Renal pelvis (tissue), 1 donor: ENCODE measurements at regions not wholly inside any gene's neighbourhood (a gene's known extent, or its start where the extent isn't known, plus 50 kb on each side); places are given as distances from the start of the nearest gene placed in this dataset.
A peak's percentile ranks its signal among the peaks of the same experiment; 100 is the strongest.
"Not testable (repeated sequence)": the region's sequence is repeated elsewhere in the genome, so short reads cannot be mapped to it uniquely, and the experiment has no call there.

Experiments
- DNase-seq: peaks from one replicate; pipeline ENCODE4 v3.0.0-alpha.2; 2013

- DNase-seq, result no peak
These were observed 92.5 kb downstream of the MMUT start for GRCh38 chr6:49370518-49370917.

- no peak for DNase-seq
These were observed 96.5 kb downstream of the MMUT start for GRCh38 chr6:49366539-49366938.

GRCh38 chr6:49348561-49348960 is 114.5 kb downstream of the MMUT start:
- no peak for DNase-seq

GRCh38 chr6:49342410-49342809 is 120.6 kb downstream of the MMUT start:
- no peak for DNase-seq

- DNase-seq, result no peak
These were observed 121.2 kb downstream of the MMUT start for GRCh38 chr6:49341869-49342268.

GRCh38 chr6:49339096-49339495 is 124.0 kb downstream of the MMUT start:
- DNase-seq, result no peak

GRCh38 chr6:49336514-49337131 is 126.4 kb downstream of the MMUT start:
- no peak for DNase-seq

GRCh38 chr6:49333345-49334125 is 129.5 kb downstream of the MMUT start:
- no peak for DNase-seq

- DNase-seq, result no peak
These were observed 130.3 kb downstream of the MMUT start for GRCh38 chr6:49332781-49333180.

- DNase-seq, result no peak
These were observed 133.9 kb downstream of the MMUT start for GRCh38 chr6:49329186-49329585.

- no peak for DNase-seq
These were observed 134.9 kb downstream of the MMUT start for GRCh38 chr6:49328051-49328744.

- DNase-seq, result no peak
These were observed 135.5 kb downstream of the MMUT start for GRCh38 chr6:49327571-49327970.

GRCh38 chr6:49327005-49327404 is 136.0 kb downstream of the MMUT start:
- DNase-seq, result no peak

GRCh38 chr6:49326347-49326746 is 136.7 kb downstream of the MMUT start:
- DNase-seq, result peak; percentile 9

- DNase-seq, result no peak
These were observed 137.2 kb downstream of the MMUT start for GRCh38 chr6:49325891-49326290.

- DNase-seq, result no peak
These were observed 140.2 kb downstream of the MMUT start for GRCh38 chr6:49322861-49323260.

- DNase-seq, result peak; percentile 7
These were observed 141.4 kb downstream of the MMUT start for GRCh38 chr6:49321561-49322072.

- no peak for DNase-seq
These were observed 158.0 kb downstream of the MMUT start for GRCh38 chr6:49305010-49305409.

GRCh38 chr6:49304393-49304792 is 158.7 kb downstream of the MMUT start:
- not testable (repeated sequence) for DNase-seq

GRCh38 chr6:49300911-49301310 is 162.1 kb downstream of the MMUT start:
- DNase-seq, result no peak

GRCh38 chr6:49300443-49300842 is 162.6 kb downstream of the MMUT start:
- DNase-seq, result no peak

- DNase-seq, result no peak
These were observed 163.8 kb downstream of the MMUT start for GRCh38 chr6:49299279-49299678.

- DNase-seq, result no peak
These were observed 178.9 kb downstream of the MMUT start for GRCh38 chr6:49284180-49284579.
